ENCODE measurements at regions not wholly inside any gene's neighbourhood (a gene's known extent, or its start where the extent isn't known, plus 50 kb on each side); places are given as distances from the start of the nearest gene placed in this dataset.

DNA sequence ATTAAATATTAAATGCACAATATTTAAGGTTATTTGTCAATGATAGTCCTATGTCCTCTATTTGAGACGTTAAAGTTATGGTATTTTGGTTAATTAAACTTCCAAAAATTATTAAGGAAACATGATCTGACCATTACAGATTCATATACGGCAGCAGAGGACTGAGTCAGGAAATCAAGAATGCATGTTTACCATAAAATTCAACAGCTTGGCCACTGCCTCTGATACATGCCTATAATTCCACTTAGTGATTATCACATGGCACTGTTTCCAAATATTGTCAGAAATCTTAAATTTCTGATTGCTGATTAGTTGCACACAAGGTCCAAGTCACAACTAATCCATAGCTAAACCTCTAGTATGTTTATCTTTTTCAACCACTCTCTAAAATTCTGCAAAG lies 232.2 kb upstream of the UGT8 start:
- DNase-seq (ENCODE audit: low spot score) = no peak

DNA sequence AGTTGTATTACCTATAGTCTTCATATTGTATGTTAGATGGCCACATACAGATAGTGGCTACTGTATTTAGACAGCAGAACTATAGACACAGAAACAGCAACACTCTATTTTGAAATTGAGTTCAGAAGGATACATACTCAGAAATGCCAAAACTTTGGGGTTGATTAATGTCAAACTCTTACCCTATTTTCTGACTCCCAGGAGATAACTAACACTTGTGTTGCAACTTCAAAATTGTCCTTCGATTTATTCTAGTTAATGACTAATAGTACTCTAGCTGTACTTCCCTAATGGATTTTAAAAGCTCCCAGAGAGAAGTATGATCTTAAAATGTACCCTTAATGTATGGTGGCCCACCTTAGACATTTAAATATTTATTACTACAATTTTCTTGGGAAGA lies 229.9 kb upstream of the UGT8 start:
- DNase-seq (ENCODE audit: low spot score) = no peak

DNA sequence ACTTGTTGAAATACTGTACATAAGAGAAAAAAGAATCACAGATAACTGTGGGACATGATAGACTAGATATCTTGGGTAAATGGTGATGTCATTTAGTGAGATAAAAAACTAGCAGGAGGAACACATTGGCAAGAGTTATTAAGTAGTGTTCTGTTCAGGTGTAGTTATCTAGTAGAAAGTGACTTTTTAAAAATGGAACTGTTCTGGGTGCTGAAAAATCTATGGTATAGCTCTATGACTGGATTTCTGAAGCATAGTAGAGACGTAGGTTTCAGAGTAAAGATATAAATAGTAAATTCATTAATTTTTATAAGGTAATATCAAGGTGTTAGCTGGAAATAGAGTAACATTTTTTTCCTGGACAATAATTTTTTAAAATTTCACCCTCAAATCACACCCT lies 225.1 kb upstream of the UGT8 start:
- no peak for DNase-seq (ENCODE audit: low spot score)

DNA sequence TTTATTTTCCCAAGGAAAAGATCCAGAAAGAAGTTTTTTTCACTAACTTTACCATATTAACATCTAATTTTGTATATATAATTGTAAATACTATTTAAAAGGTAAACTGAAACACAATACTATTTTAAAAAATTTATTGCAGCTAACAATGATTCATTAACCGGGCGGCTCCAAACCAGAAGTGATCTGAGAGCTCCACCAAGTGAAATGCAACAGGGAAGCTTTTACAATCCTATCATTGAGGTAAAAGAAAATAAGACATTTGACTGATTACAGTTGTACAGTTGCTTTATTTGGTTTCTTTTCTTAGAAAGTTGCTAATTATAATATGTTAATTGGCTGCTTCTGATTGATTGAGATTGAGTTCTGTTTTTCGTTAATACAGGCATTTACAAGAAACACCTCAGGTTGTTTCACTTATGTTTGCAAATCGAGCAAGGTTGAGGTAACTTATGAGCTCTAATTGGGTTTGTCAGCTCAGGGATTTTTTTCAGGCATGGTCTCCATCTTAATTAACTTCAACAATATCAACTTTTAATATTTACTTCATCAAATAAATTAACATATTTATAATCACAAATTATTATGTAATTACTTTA lies 220.2 kb upstream of the UGT8 start:
- DNase-seq (ENCODE audit: low spot score) = no peak

DNA sequence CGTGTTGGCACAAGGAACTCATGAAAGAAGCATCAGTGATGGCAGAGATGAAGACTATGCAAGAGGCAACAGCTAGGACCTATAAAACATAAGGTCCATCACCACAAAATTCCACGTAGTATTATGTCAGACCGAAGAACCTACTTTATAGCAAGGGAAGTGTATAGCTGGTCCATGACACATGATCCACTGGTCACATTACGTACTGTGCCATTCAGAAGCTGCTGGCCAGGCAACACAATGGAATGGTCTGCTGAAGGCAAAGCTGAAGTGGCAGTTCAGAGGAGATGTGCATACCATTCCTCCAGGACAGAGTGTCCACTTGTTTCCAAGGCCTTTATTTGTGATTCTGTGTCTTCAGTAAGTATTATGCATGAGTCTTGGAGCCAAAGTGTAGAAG lies 215.5 kb upstream of the UGT8 start:
- DNase-seq (ENCODE audit: low spot score) = no peak

DNA sequence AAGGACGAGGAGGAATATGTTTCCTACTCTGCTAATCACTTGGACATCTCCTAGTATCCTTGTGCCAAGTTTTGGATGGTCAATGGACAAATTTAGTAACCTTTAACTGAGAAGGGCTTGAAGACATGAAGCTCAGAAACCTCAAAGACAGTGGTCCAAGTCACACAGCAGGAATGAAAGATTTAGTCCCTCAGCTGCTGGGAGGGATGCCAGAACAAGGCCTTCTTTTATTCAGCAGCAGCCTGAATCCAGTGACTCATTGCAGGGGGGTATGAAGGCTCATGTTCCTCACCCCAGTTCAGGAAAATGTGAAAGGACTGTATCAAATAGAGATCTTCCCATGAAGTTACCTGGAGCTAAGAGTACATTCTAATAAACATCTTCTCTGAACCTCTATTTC lies 214.9 kb upstream of the UGT8 start:
- no peak for DNase-seq (ENCODE audit: low spot score)

DNA sequence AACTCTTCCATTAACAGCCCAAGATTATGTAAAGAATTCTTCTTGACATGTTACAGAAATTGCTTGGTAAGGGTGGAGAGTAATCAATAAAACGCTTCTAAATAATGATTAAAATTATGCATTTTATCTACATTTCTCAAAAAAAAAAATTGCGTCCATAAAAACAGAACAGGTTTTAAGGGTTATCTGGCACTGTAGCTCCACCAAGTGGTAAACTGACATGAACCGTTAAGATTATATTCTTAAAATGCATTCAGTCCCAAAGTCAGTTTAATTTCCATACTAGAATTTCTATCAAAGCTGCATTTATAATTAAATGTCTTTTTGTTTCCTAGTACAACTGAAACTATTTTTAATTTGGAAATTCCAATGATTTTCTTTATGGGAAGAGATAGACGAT lies 214.0 kb upstream of the UGT8 start:
- no peak for DNase-seq (ENCODE audit: low spot score)

DNA sequence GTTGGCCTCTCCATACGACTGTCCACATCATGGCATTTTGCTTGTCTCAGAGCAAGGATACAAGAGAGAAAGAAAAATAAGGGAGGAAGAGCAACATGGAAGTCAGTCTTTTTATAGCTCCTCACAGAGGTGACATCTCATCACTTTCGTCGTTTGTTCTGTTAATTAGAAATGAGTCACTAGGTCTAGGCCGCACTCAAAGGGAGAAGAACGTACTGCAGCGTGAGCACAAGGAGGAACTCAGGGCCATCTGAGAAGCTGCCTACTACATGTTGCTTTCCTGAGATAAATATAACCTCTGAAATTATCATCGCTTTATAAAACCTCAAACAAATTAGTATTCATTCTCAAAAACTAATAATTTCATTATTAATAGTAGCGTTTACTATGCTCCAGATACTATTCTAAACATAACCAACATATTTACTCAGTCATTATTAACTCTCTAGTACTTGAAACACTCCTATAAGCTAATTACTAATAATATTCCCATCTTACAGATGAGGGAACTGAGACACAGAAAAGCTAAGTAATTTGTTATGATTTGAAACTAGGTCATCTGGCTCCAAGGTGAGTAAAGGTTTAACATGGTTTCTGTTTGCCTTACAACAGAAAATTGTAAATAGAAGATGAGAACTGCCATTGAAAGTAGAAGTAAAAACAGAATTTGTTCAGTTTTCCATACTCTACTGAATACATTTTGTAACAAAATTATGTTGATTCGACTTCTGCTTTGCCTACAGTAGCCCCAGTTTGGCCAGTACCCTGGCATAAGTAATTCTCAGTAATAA lies 213.2 kb upstream of the UGT8 start:
- DNase-seq (ENCODE audit: low spot score) = no peak

DNA sequence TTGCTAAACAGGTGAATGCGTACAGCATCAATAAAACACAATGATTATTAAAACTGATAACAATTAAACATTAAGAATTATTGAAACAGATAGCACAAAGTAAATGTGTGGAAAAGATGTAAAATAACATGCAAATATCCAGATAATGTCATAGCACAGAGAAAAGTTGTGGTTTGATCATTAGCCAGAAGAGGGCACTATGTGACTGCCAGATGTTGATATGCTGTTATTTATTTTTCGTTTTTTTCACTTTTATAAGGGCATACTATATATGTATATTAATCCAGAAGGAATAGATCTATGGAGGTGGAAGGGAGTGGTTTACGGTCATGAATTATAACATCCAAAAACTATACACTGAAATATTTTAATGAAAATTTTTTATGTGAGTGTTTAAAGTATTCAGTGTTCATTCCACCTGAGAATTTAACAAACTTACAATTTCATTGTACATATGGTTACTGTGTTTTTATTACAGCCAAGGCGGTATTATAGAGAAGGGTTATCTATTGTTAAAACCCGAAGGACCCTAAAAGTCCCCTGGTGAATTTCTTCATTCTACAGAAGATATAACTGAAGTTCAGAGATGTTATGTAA lies 211.9 kb upstream of the UGT8 start:
- DNase-seq (ENCODE audit: low spot score) = peak; percentile 21

DNA sequence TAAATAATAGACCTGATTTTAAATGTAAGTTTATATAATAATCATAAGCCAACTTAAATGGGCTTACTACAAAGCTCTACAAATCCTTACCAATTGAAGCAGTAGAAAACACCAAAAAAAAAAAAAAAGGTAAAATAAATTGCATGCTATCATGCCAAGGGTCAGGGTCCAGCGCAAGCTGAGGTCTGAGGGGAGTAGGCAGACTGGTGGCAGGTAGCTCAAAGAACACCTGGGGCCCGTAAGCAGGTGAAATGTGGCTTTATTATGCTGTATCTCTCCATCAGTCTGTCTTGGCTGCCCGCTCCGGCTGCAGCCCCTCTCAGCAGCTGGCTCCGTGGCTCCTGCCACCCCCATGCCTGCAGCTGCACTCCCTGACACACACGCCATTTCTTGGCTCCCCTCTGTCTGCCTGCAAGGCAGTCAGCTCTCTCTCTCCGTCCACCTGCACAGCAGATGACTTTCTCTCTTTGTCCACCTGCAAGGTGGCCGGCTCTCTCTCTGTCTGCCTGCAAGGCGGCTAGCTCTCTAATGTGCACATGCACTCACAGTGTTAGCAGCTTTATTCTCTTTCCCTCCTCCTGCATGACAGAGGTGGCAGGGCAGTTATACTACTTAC lies 209.4 kb upstream of the UGT8 start:
- DNase-seq (ENCODE audit: low spot score) = no peak

DNA sequence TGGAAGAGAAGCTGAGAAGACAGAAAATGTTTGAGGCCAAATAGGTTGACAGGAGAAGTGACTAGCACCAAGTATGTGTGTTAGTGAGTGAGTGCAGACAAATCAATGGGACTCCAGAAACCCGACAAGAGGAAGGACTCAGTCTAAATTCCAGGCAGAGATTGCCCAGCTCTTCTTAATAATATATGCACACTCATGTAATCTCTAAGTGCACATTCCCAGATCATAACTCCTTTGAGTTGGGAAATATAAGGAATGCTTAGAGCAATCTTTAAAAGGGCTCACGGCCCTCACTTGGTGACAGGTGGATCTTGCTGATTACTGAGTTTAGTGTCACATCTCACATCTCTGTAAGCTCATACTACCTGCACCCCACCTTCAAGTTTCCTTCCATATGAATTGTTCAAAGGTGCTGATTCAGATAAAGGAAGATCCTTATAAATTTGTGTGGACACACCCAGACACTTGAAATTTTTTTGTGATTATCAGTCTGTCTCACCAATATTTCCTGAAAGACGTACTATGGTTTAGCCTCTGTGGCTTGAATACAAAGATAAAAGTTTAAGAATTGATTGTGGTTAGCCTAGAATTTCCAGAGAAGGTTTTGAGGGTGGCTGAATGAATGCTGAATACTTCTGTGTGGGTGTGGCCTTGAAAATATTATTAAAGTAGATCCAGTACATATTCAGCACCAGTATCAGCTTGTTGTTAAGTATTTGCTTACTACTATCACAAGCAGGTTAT lies 205.1 kb upstream of the UGT8 start:
- no peak for DNase-seq (ENCODE audit: low spot score)

DNA sequence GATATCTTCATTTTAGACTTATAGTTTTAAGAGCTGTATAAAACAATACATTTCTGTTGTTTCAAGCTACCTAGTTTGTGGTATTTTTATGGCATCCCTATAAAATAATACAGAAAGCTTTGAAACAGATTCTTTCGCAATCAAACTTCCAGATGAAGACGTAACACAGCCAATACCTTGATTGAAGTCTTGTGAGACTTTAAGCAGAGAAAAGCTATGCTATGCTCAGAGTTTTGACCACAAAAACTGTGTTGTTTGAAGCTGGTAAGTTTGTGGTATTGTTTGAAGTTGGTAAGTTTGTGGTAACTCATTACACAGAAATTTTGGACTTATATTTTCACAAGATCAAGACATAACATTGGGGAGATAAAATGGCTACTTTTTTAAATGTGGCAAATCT lies 201.8 kb upstream of the UGT8 start:
- no peak for DNase-seq (ENCODE audit: low spot score)

DNA sequence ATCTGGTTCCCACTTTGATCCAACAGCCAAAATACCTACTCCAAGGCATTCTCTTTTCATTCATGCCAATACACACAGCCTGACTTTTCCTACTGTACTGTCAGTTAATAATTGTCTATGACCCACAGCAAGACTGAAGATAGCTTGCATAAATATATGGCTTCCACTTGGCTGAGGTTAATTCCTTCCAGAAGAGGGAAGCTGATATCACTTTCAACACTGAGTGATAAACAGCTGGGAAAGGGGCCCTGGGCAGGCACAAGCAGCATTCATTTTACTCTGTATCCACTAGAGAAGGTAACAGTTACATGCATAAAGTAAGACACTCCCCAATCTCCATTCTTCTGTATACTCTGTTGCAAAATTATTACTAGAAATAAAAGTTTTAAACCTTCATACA lies 200.2 kb upstream of the UGT8 start:
- no peak for DNase-seq (ENCODE audit: low spot score)

DNA sequence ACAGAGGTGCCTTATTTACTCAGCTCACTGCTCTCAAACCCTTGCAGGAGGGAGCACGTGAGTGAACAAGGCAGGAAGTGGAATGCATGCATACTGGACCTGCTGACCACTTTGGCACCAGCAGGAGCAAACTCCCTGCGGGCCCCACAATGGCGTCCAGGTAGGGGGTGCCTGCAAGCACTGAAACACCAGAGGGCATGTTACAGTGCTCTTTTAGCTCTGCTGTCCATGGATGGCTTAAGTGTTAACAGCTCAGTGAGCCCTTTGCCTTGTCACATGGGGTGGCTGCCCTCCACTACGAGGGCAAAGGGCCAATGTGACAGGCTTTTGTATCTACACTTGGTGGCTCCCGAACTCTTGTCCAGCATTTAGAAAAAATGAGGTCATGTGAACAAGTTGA lies 199.5 kb upstream of the UGT8 start:
- no peak for DNase-seq (ENCODE audit: low spot score)

DNA sequence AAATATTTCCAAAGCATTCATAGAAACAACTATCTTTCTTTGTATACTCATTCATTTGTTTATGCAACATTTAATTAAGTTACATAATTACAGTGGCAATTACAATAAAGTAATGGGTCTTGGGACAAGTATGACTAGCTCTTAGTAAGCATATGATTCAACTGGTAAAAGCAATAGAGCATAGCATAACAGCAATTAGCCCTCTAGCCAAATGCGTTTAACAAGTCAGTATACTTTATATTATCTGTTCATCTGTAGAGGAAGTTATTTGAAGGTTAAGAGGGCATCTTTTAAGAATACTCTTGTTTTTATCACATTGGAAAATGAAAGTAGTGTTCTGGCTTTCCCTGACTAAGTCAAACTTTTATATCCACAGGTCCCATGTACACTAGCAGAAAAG lies 198.1 kb upstream of the UGT8 start:
- no peak for DNase-seq (ENCODE audit: low spot score)

DNA sequence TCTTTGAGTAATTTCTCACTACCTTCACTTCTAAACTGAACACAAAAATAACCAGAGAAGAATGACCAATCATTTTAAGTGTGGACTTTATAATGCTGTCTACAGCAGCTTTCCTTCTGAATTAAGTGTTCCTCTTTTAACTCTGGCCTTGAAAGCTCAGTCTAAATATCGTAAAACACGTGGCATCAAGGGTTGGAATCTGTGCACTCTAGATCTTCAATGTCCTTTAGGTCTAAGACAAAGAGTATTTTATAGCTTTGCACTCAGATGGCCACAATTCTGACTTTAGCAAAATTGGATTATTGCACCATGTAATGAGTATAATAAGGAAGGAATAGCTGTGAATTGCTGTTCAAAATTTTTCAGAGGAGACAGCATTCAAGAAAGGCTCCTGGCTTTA lies 197.1 kb upstream of the UGT8 start:
- DNase-seq (ENCODE audit: low spot score) = no peak

DNA sequence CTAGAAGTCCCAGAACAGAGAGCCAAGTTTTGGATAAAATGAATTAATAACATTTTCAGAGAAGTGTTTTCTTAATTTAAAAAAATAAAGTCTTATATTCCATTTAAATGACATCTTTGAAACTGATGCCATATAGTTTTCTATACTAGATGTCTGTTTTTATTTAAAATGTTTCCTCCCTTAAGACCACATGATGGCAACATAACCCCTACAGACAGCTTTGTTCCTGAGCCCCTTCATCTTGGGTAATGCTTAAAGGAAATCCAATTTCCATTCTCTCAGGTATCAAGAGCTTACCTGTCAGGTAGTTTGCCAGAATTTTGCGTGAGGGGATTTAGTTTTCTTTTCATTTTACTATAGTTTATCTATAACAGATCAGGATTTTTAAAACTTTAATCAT lies 181.4 kb upstream of the UGT8 start:
- DNase-seq (ENCODE audit: low spot score) = no peak

DNA sequence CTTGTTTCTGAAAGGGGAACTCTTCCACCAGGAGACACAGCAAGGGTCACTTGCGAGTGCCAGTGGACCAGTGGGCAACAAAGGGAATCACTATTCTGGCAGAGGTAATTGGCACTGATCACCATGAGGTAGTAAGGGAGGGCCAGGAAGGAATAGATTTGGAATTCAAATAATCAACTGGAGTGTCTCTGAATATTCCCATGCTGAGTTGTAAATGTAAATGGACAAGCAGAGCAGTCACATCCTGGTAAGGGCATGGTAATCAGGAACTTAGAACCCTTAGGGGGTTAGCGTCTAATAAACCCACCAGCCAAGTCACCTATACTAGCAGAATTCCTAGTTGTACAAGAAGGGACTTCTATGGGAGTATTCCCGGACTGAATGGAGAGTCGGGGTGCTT lies 178.5 kb upstream of the UGT8 start:
- DNase-seq (ENCODE audit: low spot score) = no peak

DNA sequence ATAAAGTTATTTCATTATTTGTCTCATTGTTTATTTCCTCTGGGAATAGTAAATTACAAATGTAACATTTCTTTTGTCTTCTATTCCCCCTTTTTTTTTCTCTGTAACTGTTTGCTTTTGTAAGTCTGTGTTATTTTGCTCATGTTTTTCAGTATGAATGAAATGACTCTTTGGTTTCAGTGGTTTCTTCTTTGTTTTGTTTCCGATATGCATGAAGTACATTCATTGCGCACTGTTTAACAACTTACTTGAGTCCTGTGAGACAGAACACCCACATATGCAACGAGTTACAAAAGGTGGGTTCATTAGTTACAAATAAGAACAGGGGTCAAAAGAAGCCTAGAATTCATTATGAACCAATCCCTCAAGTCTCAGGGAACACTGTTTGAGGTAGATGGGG lies 175.0 kb upstream of the UGT8 start:
- no peak for DNase-seq (ENCODE audit: low spot score)

DNA sequence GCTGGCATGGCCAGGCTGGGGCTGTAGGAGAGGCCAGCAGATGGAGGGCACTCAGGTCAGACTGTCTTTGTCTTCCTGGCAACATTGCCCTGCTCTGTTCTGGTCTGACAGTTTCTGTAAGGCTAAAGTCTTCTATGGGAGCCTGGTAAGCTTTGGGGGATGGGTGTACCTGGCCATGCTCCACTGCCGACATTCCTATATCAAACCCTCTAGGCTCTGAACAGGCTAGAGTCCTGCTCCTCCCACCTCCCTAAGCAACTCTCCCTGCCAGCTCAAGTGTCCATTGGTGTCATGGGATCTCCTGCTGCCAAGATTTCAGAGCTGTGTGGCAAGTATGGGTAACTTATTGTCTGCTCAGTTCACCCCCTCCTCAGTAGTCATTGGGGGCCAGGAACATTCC lies 163.5 kb upstream of the UGT8 start:
- DNase-seq (ENCODE audit: low spot score) = no peak

DNA sequence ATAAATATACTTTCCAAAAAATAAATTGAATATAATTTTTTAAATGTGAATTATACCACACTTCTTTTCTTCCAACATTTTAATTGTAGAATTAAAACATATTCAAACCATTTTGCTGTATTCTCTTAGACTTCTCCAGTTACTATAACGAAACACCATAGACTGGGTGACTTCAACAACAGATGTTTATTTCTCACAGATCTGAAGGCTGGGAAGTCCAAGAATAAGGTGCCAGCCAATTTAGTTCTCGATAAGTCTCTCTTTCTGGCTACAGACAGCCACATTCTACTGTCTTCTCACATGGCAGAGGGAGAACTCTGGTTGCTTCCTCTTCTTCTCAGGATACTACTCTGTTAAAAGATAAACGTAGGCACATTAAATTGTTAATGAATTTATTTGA lies 155.8 kb upstream of the UGT8 start:
- no peak for DNase-seq (ENCODE audit: low spot score)

DNA sequence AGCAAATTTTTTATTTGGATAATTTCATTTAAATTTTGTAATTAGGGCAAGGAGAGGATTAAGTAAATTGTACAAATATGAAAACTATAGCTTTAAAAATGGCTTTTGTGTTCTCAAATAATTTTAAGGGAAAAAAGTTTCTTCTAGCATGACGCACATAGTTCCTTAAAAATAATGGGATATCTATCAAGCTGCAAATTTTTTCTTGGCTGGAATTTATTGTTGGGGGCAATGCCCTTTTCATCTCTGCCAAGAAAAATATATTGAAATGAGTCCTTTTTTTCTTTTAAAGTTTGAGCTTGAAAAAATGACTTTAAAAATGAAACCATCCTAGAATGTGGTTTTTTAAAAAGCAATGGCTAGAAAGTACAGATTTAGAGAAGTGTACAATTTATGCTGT lies 154.4 kb upstream of the UGT8 start:
- no peak for DNase-seq (ENCODE audit: low spot score)

Measured in D341Med (cell line).